ENCODE measurements at regions not wholly inside any gene's neighbourhood (a gene's known extent, or its start where the extent isn't known, plus 50 kb on each side); places are given as distances from the start of the nearest gene placed in this dataset.

DNA sequence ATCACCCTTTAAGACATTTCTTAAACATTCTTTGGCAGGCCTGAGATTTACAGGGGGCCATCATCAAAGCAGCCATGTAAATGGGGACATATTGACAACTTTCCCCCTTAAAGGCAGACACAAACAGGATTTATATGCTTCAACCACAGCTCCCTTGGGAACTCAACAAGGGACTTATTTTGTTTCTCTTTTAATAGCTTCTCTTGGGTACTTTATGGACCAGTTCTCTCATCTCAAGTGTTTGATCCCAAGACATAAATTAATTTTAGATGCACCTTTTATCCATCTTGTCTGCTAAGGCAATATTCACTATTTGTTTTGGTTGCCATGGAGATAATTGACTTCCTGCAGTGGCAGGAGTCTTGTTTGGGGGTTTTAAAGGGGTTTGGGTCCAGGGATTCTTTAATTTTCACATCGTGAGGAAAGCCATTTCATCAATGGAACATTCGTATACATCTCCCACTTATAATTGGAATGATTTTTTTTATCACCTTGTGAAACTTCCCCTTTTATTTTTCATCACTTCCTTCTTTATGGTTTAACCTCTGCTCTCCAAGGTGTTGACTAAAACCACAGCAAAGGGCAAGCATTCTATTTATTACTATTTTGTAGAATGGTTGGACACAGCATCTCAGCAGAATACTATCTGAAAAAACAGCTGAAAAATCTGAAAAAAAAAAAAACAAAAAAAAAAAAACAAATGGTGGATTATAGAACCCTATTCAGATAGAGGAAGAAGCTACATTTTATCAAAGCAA, 726.0 kb downstream of the DIAPH3 start:
- TF ChIP-seq CTCF (IDR thresholded peaks at IDR 0.05; ENCODE audit: low read length) = no peak
- no peak for TF ChIP-seq EZH2 (optimal IDR thresholded peaks at IDR 0.05; ENCODE audit: low read depth, low read length)
